Cardiac muscle cell (in vitro differentiated cells and primary cell): ENCODE measurements at regions not wholly inside any gene's neighbourhood (a gene's known extent, or its start where the extent isn't known, plus 50 kb on each side); places are given as distances from the start of the nearest gene placed in this dataset.
A peak's percentile ranks its signal among the peaks of the same experiment; 100 is the strongest.

Source experiments
- DNase-seq, 2 donors: peaks; one replicate each; pipeline versions ENCODE4 v3.0.0 to v3.0.0-alpha.2; 2010 to 2017; ENCODE audit warnings: low read depth in 1 of 2, low spot score in 1 of 2
- H3K27ac ChIP-seq: fragments of 200-600 bp; sonication (generic); 2 replicates; pipeline ENCODE4 v1.5.1; 2016
- H3K27me3 ChIP-seq: fragments of 200-600 bp; sonication (generic); 2 replicates; pipeline ENCODE4 v1.6.0; 2016; ENCODE audit warnings: control low read depth
- H3K36me3 ChIP-seq: fragments of 200-600 bp; sonication (generic); 2 replicates; pipeline ENCODE4 v1.5.1; 2016; ENCODE audit warnings: control low read depth
- H3K4me1 ChIP-seq: fragments of 200-600 bp; sonication (generic); 2 replicates; pipeline ENCODE4 v1.8.1; 2017; ENCODE audit warnings: low read depth, mild to moderate bottlenecking, mixed run types
- H3K4me3 ChIP-seq: fragments of 200-600 bp; sonication (generic); 2 replicates; pipeline ENCODE4 v1.5.1; 2016; ENCODE audit warnings: mild to moderate bottlenecking
- H3K9me3 ChIP-seq: fragments of 200-600 bp; sonication (generic); 2 replicates; pipeline ENCODE4 v1.5.1; 2017; ENCODE audit warnings: low read depth, mild to moderate bottlenecking, control low read depth
- CTCF ChIP-seq: IDR thresholded peaks from 2 replicates; pipeline ENCODE4 v1.5.1; 2012; ENCODE audit warnings: low read depth, mild to moderate bottlenecking, low read length

GRCh38 chr12:22858849-22859570 lies 234.0 kb downstream of the ETNK1 start:
- peaks cover 43% of the 10 kb centered on the region for H3K4me1 ChIP-seq
- no peaks in the 10 kb centered on the region for H3K36me3 ChIP-seq
- H3K27ac ChIP-seq, result no peak overlapping the region
- TF ChIP-seq CTCF, result no peak
- H3K27me3 ChIP-seq, result no peaks in the 10 kb centered on the region
- H3K4me3 ChIP-seq, result no peak overlapping the region
- no peaks in the 10 kb centered on the region for H3K9me3 ChIP-seq
- DNase-seq, result peak in 1 of 2 donors; percentile 58

DNA sequence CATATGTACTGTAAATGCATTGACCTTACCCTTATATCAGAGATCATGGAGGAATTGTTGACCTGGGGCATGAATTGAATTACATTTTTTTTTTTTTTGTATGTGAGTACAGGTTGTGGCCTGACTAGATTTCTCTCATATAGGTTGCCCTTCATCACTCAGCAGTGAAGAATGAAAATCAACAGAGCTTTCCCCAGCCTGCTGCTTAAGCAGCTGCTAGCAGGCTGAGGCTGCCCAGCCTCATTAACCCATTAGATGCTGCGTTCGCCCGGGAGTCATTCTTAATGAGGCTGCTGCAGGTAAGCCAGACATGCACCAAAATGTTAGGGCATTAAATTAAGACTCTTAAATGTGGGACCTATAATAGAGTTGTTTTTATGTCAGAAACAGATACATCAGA lies 236.0 kb downstream of the ETNK1 start:
- Histone ChIP-seq H3K4me3 (no peak overlapping the region), H3K9me3 (no peaks in the 10 kb centered on the region), H3K27me3 (no peaks in the 10 kb centered on the region), H3K27ac (no peak overlapping the region), H3K4me1 (peaks cover 43% of the 10 kb centered on the region), H3K36me3 (no peaks in the 10 kb centered on the region)
- DNase-seq, result peak in 1 of 2 donors; percentile 88
- TF ChIP-seq CTCF, result no peak

DNA sequence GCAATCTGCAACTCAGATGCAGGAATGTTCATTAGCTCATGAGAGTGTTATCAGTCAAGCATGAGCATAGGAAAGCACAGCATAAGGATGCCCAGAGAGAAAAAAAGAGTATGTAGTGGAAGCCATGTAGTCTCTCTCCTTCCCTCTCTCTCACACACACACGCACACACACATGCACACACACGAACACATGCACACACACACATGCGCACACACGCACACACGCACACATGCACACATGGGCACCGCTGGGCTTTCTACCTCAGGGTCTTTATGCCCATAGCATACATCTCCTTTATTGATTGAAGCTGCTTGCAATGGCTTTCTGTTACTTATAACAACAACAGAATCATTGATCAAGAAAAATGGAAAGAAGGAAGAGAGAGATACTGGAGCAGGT lies 240.9 kb downstream of the ETNK1 start:
- H3K27me3 ChIP-seq, result no peaks in the 10 kb centered on the region
- no peak for TF ChIP-seq CTCF
- no peak for DNase-seq
- H3K4me1 ChIP-seq, result peaks cover 13% of the 10 kb centered on the region
- no peaks in the 10 kb centered on the region for H3K36me3 ChIP-seq
- H3K27ac ChIP-seq, result no peak overlapping the region
- no peaks in the 10 kb centered on the region for H3K9me3 ChIP-seq
- no peak overlapping the region for H3K4me3 ChIP-seq

- H3K27ac ChIP-seq, result no peak overlapping the region
- no peaks in the 10 kb centered on the region for H3K27me3 ChIP-seq
- no peaks in the 10 kb centered on the region for H3K9me3 ChIP-seq
- DNase-seq, result no peak
- TF ChIP-seq CTCF, result no peak
- H3K4me1 ChIP-seq, result peaks cover 8% of the 10 kb centered on the region
- H3K4me3 ChIP-seq, result no peak overlapping the region
- no peaks in the 10 kb centered on the region for H3K36me3 ChIP-seq
Observed at GRCh38 chr12:22866406-22866805, 241.4 kb downstream of the ETNK1 start.

- no peaks in the 10 kb centered on the region for H3K9me3 ChIP-seq
- TF ChIP-seq CTCF, result no peak
- H3K4me1 ChIP-seq, result peaks cover 10% of the 10 kb centered on the region
- no peak overlapping the region for H3K27ac ChIP-seq
- H3K4me3 ChIP-seq, result no peak overlapping the region
- H3K36me3 ChIP-seq, result no peaks in the 10 kb centered on the region
- H3K27me3 ChIP-seq, result no peaks in the 10 kb centered on the region
- no peak for DNase-seq
Observed at GRCh38 chr12:22874151-22874550, 249.2 kb downstream of the ETNK1 start.
